ENCODE measurements at regions not wholly inside any gene's neighbourhood (a gene's known extent, or its start where the extent isn't known, plus 50 kb on each side); places are given as distances from the start of the nearest gene placed in this dataset.

DNA sequence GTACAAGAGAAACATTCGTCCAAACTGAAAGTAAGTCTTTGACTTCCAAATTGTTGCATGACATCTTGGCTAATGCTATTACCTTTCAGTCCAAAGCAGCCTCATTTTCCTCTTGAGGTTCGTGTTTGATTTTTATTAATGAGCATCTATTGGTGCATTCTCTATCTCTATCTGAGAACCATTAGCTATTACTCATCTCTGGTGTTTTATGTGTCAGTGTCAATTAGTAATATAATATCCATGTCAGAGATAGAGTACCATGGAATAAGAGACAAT lies 388.1 kb upstream of the GOT2 start:
- no peak for DNase-seq (ENCODE audit: low read depth)
- TF ChIP-seq, protein P1, sequence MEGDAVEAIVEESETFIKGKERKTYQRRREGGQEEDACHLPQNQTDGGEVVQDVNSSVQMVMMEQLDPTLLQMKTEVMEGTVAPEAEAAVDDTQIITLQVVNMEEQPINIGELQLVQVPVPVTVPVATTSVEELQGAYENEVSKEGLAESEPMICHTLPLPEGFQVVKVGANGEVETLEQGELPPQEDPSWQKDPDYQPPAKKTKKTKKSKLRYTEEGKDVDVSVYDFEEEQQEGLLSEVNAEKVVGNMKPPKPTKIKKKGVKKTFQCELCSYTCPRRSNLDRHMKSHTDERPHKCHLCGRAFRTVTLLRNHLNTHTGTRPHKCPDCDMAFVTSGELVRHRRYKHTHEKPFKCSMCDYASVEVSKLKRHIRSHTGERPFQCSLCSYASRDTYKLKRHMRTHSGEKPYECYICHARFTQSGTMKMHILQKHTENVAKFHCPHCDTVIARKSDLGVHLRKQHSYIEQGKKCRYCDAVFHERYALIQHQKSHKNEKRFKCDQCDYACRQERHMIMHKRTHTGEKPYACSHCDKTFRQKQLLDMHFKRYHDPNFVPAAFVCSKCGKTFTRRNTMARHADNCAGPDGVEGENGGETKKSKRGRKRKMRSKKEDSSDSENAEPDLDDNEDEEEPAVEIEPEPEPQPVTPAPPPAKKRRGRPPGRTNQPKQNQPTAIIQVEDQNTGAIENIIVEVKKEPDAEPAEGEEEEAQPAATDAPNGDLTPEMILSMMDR (conservative IDR thresholded peaks at IDR 0.05; ENCODE audit: control insufficient read depth, insufficient read depth, low read depth, low read length), result no peak
- no peak overlapping the region for H3K4me3 ChIP-seq (ENCODE audit: control insufficient read depth, low read depth, low read length)

DNA sequence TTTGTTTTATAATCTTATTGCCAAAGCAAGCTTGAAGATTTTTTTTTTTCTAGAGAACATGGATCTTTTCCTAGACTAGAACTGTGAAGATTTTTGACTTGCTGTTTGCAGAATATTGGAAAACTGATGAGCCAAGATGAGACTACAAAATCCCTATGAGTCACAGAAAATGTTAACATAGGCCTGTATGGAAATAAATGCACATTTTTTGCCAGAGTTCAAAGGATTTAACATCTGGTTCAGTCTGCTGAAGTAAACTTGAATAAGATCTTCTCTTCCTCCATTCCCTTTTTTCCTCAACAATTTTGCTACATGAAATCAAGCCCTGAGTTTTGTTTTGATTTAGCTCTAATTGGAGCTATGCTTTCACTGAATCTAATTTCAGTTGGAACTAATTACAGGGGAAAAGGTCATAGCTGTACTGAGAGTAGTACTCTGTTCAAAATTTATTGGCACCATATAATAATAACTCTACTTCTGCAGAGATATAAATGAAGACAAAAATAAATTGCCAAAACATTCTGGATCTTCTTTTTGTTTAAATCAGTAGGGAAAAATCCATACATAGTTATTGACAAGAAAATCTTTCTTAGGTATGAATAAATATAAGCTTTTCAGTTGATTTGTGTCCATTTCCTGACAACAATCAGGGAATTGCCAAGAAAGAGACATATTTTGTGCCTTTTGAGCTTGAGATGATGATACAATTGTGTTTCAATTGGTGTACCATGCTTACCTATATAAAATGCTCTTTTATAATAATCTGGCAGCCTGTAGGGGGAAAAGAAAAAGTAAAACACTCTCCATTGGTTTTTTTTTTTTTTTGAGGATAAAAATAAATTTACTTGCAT lies 387.5 kb upstream of the GOT2 start:
- DNase-seq (ENCODE audit: low read depth), result no peak
- TF ChIP-seq, protein P1 (conservative IDR thresholded peaks at IDR 0.05; ENCODE audit: control insufficient read depth, insufficient read depth, low read depth, low read length), result no peak
- no peak overlapping the region for H3K4me3 ChIP-seq (ENCODE audit: control insufficient read depth, low read depth, low read length)

DNA sequence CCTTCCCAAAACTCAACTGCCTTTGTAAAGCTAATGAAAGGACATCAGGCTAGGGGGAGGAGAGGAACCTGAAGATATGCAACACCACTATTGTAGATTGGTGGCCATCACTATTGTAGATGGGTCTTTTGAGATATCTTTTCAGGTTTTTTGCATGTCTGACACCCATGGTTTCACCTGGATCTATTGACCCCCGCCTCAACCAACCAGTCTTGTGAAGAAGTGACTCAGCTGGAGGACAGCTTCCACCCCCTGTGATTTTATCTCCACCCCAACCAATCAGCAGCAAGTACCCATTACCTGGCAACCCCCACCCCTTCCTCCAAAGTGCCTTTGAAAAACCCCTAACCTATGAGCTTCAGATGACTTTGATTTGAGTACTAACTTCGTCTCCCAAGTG lies 382.6 kb upstream of the GOT2 start:
- no peak for DNase-seq (ENCODE audit: low read depth)
- TF ChIP-seq, protein P1 (conservative IDR thresholded peaks at IDR 0.05; ENCODE audit: control insufficient read depth, insufficient read depth, low read depth, low read length), result no peak
- no peak overlapping the region for H3K4me3 ChIP-seq (ENCODE audit: control insufficient read depth, low read depth, low read length)

DNA sequence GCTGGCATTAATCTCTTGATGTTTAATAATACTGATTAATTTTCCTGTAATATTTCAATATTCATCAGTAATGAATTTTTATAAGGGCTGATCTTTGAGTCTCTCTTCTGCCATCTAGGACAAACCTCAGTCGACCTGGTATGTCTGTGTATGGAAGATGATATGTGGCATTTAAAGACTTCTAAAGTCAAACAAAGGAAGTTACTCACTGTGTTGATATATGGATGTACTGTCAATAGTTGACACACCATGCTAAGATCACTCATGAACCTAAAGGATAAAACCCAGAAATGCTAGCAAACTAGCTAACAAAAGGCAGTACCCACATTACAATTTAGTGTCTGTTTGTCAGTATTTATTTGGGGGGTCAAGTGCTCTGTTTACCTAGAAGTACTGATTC lies 380.7 kb upstream of the GOT2 start:
- TF ChIP-seq, protein P1 (conservative IDR thresholded peaks at IDR 0.05; ENCODE audit: control insufficient read depth, insufficient read depth, low read depth, low read length), result no peak
- DNase-seq (ENCODE audit: low read depth), result no peak
- no peak overlapping the region for H3K4me3 ChIP-seq (ENCODE audit: control insufficient read depth, low read depth, low read length)

DNA sequence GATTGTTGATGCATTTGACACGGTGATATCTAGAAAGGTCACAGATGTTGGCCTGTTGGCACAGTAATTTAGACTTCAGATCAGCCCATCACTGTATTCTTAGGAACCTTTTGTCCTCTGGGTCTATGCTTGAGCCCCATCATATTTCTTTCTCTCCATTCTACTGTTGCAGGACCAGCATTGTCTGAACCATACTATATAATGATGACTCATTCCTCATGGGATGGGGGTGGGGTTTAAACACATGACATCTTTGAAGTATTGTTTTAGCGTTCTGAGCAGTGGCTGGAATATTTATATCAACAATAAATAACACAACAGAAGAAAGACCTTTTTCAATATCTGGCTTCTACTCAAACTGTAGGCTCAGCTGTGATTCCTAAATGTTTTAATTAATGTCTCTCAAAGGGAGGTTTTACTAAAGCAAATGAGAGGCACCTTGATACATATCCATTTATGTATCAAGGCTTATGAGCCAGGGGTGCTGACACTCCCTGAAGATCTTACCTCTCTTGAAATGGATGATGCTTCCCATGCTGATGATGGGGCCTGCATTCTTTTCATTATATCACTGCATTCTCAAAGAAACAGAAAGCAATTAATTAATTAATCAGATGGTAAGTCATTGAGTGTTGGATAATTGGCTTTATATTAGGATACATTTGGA lies 379.0 kb upstream of the GOT2 start:
- H3K4me3 ChIP-seq (ENCODE audit: control insufficient read depth, low read depth, low read length), result no peak overlapping the region
- TF ChIP-seq, protein P1 (conservative IDR thresholded peaks at IDR 0.05; ENCODE audit: control insufficient read depth, insufficient read depth, low read depth, low read length), result no peak
- no peak for DNase-seq (ENCODE audit: low read depth)

DNA sequence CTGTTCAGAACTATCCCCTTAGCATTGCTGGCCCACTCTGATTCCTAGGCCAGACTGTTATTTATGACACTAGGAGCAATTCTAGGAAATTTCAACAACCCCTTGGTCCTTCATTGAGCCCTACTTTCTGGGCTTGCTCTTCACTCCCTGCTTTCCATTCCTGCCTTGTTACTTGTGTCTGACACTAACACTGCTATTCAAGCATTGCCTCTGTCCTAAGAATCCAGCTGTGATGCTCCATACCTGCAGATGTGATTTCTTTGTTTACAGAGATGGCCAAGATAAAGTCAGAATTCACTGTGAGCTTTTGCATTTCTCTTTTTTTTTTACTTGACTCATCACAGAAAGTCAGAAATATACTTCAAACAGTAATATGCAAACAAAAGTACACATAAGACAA lies 377.2 kb upstream of the GOT2 start:
- H3K4me3 ChIP-seq (ENCODE audit: control insufficient read depth, low read depth, low read length), result no peak overlapping the region
- TF ChIP-seq, protein P1 (conservative IDR thresholded peaks at IDR 0.05; ENCODE audit: control insufficient read depth, insufficient read depth, low read depth, low read length), result no peak
- no peak for DNase-seq (ENCODE audit: low read depth)
